Liver (tissue), 8 donors: ENCODE measurements at regions not wholly inside any gene's neighbourhood (a gene's known extent, or its start where the extent isn't known, plus 50 kb on each side); places are given as distances from the start of the nearest gene placed in this dataset.

Source experiments
- DNase-seq: peaks from one replicate; pipeline ENCODE4 v3.0.0-alpha.2; 2017; ENCODE audit warnings: low spot score
- H3K27ac ChIP-seq, 2 donors: one replicate each; pipeline ENCODE4 v1.7.0; 2013; ENCODE audit warnings: inconsistent platforms in 2 of 2, low read length in 2 of 2, control low read depth in 1 of 2, low read depth in 1 of 2, mild to moderate bottlenecking in 1 of 2
- H3K27me3 ChIP-seq, 4 donors: one replicate each; pipeline versions ENCODE4 v1.6.1 to v1.7.0; 2013; ENCODE audit warnings: low read length in 3 of 4, inconsistent platforms in 1 of 4, mild to moderate bottlenecking in 1 of 4, moderate library complexity in 1 of 4; ENCODE audit not compliant: control insufficient read depth in 4 of 4, insufficient read depth in 4 of 4
- H3K36me3 ChIP-seq, 4 donors: one replicate each; pipeline versions ENCODE4 v1.6.1 to v1.7.0; 2013; ENCODE audit warnings: low read length in 3 of 4, mild to moderate bottlenecking in 3 of 4, low read depth in 1 of 4, moderate library complexity in 1 of 4; ENCODE audit not compliant: control insufficient read depth in 4 of 4, insufficient read depth in 3 of 4
- H3K4me1 ChIP-seq, 4 donors: one replicate each; pipeline versions ENCODE4 v1.6.1 to v1.7.0; 2013; ENCODE audit warnings: low read length in 3 of 4, mild to moderate bottlenecking in 3 of 4, moderate library complexity in 1 of 4; ENCODE audit not compliant: control insufficient read depth in 4 of 4, insufficient read depth in 4 of 4
- H3K4me3 ChIP-seq, 3 donors: one replicate each; pipeline versions ENCODE4 v1.6.1 to v1.7.0; 2013; ENCODE audit warnings: low read length in 3 of 3, control low read depth in 1 of 3, low read depth in 1 of 3, mild to moderate bottlenecking in 1 of 3
- H3K9ac ChIP-seq, 2 donors: one replicate each; pipeline ENCODE4 v1.7.0; 2013; ENCODE audit warnings: low read length in 2 of 2, mild to moderate bottlenecking in 2 of 2, moderate library complexity in 2 of 2, control low read depth in 1 of 2, low read depth in 1 of 2
- H3K9me3 ChIP-seq, 4 donors: one replicate each; pipeline versions ENCODE4 v1.6.1 to v1.7.0; 2013; ENCODE audit warnings: low read length in 3 of 4; ENCODE audit not compliant: control insufficient read depth in 4 of 4
- ATF3 ChIP-seq: IDR thresholded peaks from 2 replicates; pipeline ENCODE4 v1.6.1; 2016; ENCODE audit warnings: antibody characterized with exemption
- CTCF ChIP-seq: fragments of 150-350 bp; IDR thresholded peaks from 2 replicates; pipeline ENCODE4 v1.5.1; 2017; ENCODE audit warnings: improper control_type of control experiment, low read depth, low read length; ENCODE audit not compliant: missing input control
- FOXA1 ChIP-seq: IDR thresholded peaks from 2 replicates; pipeline ENCODE4 v1.6.1; 2016; ENCODE audit warnings: antibody characterized with exemption
- FOXA2 ChIP-seq: IDR thresholded peaks from 2 replicates; pipeline ENCODE4 v1.6.1; 2016; ENCODE audit warnings: antibody characterized with exemption
- GABPA ChIP-seq, 2 donors: IDR thresholded peaks in 1 of 2; conservative IDR thresholded peaks in 1 of 2; 2 replicates each; pipeline ENCODE4 v1.6.1; 2016; ENCODE audit warnings: antibody characterized with exemption in 2 of 2, mild to moderate bottlenecking in 1 of 2, moderate library complexity in 1 of 2
- HNF4A ChIP-seq, 2 donors: conservative IDR thresholded peaks; 2 replicates each; pipeline ENCODE4 v1.6.1; 2016; ENCODE audit warnings: antibody characterized with exemption in 2 of 2, mild to moderate bottlenecking in 2 of 2
- HNF4G ChIP-seq: IDR thresholded peaks from 2 replicates; pipeline ENCODE4 v1.6.1; 2016; ENCODE audit warnings: antibody characterized with exemption
- MAX ChIP-seq: IDR thresholded peaks from 2 replicates; pipeline ENCODE4 v1.6.1; 2016; ENCODE audit warnings: antibody characterized with exemption
- RAD21 ChIP-seq, 2 donors: IDR thresholded peaks; 2 replicates each; pipeline ENCODE4 v1.6.1; 2016; ENCODE audit warnings: antibody characterized with exemption in 2 of 2, mild to moderate bottlenecking in 2 of 2
- REST ChIP-seq: IDR thresholded peaks from 2 replicates; pipeline ENCODE4 v1.6.1; 2016; ENCODE audit warnings: antibody characterized with exemption, mild to moderate bottlenecking
- RXRA ChIP-seq, 2 donors: IDR thresholded peaks; 2 replicates each; pipeline ENCODE4 v1.6.1; 2017 to 2018; ENCODE audit warnings: antibody characterized with exemption in 2 of 2, mild to moderate bottlenecking in 1 of 2
- SP1 ChIP-seq: IDR thresholded peaks from 2 replicates; pipeline ENCODE4 v1.6.1; 2018; ENCODE audit warnings: antibody characterized with exemption, mild to moderate bottlenecking
- TAF1 ChIP-seq: conservative IDR thresholded peaks from 2 replicates; pipeline ENCODE4 v1.6.1; 2016; ENCODE audit warnings: antibody characterized with exemption, mild to moderate bottlenecking
- ZBTB33 ChIP-seq: IDR thresholded peaks from 2 replicates; pipeline ENCODE4 v1.6.1; 2016; ENCODE audit warnings: antibody characterized with exemption
- WGBS: extraction: QIAGEN DNeasy Blood & Tissue Kit; methylation state at CpG from one replicate; pipeline ENCODE4 v1.1.7; 2013; 5-methylcytosine and 5-hydroxymethylcytosine counted together
- donor health status: healthy.
- donor health status: healthy.
- donor health status: healthy.
- donor health status: healthy.
- donor health status: healthy.

GRCh38 chr2:241978670-241979069 lies 109.1 kb downstream of the RTP5 start:
- H3K27me3 ChIP-seq, result no peaks in the 10 kb centered on the region

GRCh38 chr2:241980193-241980592 lies 110.7 kb downstream of the RTP5 start:
- Histone ChIP-seq H3K4me1 (no peaks in the 10 kb centered on the region), H3K9me3 (no peaks in the 10 kb centered on the region), H3K27me3 (no peaks in the 10 kb centered on the region), H3K36me3 (no peaks in the 10 kb centered on the region), H3K9ac (no peak overlapping the region), H3K27ac (no peak overlapping the region), H3K4me3 (no peak overlapping the region)
- no peak for DNase-seq
- WGBS, result 79% methylated on average over 6 of the region's 6 CpGs
- TF ChIP-seq RAD21 (IDR thresholded peaks at IDR 0.05), result no peak
- no peak for TF ChIP-seq GABPA (IDR thresholded peaks at IDR 0.05 in 1 of 2, conservative IDR thresholded peaks at IDR 0.05 in 1 of 2)
- TF ChIP-seq TAF1, result no peak
- TF ChIP-seq SP1, result no peak
- TF ChIP-seq REST, result no peak
- TF ChIP-seq MAX, result no peak
- no peak for TF ChIP-seq ZBTB33
- no peak for TF ChIP-seq HNF4A (conservative IDR thresholded peaks at IDR 0.05)
- TF ChIP-seq FOXA2, result no peak

More at GRCh38 chr2:241978670-241979069, 109.1 kb downstream of the RTP5 start:
- Histone ChIP-seq H3K4me3 (no peak overlapping the region), H3K4me1 (no peaks in the 10 kb centered on the region), H3K36me3 (peaks cover 0 to 2% (median 0%) of the 10 kb centered on the region in 4 donors), H3K9ac (no peak overlapping the region), H3K9me3 (no peaks in the 10 kb centered on the region), H3K27ac (no peak overlapping the region)
- TF ChIP-seq CTCF (no peak), HNF4G (no peak), FOXA1 (no peak), RXRA (IDR thresholded peaks at IDR 0.05) (no peak), ATF3 (no peak), REST (no peak), FOXA2 (no peak), RAD21 (IDR thresholded peaks at IDR 0.05) (no peak), TAF1 (no peak)
- 93% methylated on average over 1 of the region's 1 CpG for WGBS
- DNase-seq, result no peak
